WTC11 (cell line): ENCODE measurements at regions not wholly inside any gene's neighbourhood (a gene's known extent, or its start where the extent isn't known, plus 50 kb on each side); places are given as distances from the start of the nearest gene placed in this dataset.

Experiments
- CTCF ChIP-seq: fragments of 200-600 bp; IDR thresholded peaks from 2 replicates; pipeline ENCODE4 v1.8.0; 2022; ENCODE audit warnings: antibody characterized with exemption
- FOXK1 ChIP-seq: sonication (generic); formaldehyde crosslinking; IDR thresholded peaks from 2 replicates; pipeline ENCODE4 v1.8.0; 2022; ENCODE audit warnings: mild to moderate bottlenecking, moderate library complexity, missing genetic modification reagents
- IRF2 ChIP-seq: sonication (generic); formaldehyde crosslinking; IDR thresholded peaks from 2 replicates; pipeline ENCODE4 v1.8.0; 2022; ENCODE audit warnings: low read depth, missing genetic modification reagents, borderline replicate concordance
- TCF7 ChIP-seq: sonication (generic); formaldehyde crosslinking; IDR thresholded peaks from 2 replicates; pipeline ENCODE4 v1.8.0; 2022; ENCODE audit warnings: mild to moderate bottlenecking, low read depth, missing genetic modification reagents, moderate library complexity
- USF2 ChIP-seq: sonication (generic); formaldehyde crosslinking; IDR thresholded peaks from 2 replicates; pipeline ENCODE4 v1.8.1; 2023; ENCODE audit warnings: mild to moderate bottlenecking, missing genetic modification reagents, moderate library complexity

GRCh38 chr21:17201741-17202260, 311.0 kb upstream of the CXADR start:
- no peak for TF ChIP-seq CTCF
- TF ChIP-seq IRF2 (CRISPR knock-in tag) = no peak
- no peak for TF ChIP-seq TCF7 (CRISPR knock-in tag)
- TF ChIP-seq USF2 = no peak
- TF ChIP-seq FOXK1 (CRISPR knock-in tag) = no peak
